Fibroblast of lung (primary cell): ENCODE measurements at regions not wholly inside any gene's neighbourhood (a gene's known extent, or its start where the extent isn't known, plus 50 kb on each side); places are given as distances from the start of the nearest gene placed in this dataset.

Experiments
- CTCF ChIP-seq, 2 donors: IDR thresholded peaks in 1 of 2; conservative IDR thresholded peaks in 1 of 2; 1 replicate in 1 of 2; 2 replicates in 1 of 2; pipeline ENCODE4 v1.5.1; 2011 to 2012; ENCODE audit warnings: low read length in 2 of 2, control low read depth in 1 of 2, inconsistent platforms in 1 of 2, low read depth in 1 of 2, mild to moderate bottlenecking in 1 of 2
- EZH2 ChIP-seq: IDR thresholded peaks from 2 replicates; pipeline ENCODE4 v1.5.1; 2012; ENCODE audit warnings: low read length, control low read depth, mild to moderate bottlenecking; ENCODE audit errors: missing control alignments

- TF ChIP-seq CTCF (conservative IDR thresholded peaks at IDR 0.05 in 1 of 2, IDR thresholded peaks at IDR 0.05 in 1 of 2; ENCODE audit: low read depth in 1 of 2, low read length in 2 of 2) (no peak), EZH2 (no peak)
Measured at GRCh38 chr9:3658964-3659363, 133.2 kb upstream of the RFX3 start.
